Testis (tissue), 2 donors: ENCODE measurements at regions not wholly inside any gene's neighbourhood (a gene's known extent, or its start where the extent isn't known, plus 50 kb on each side); places are given as distances from the start of the nearest gene placed in this dataset.

Experiments used
- DNase-seq: peaks from one replicate; pipeline ENCODE4 v3.0.0-alpha.2; 2019
- H3K27ac ChIP-seq, 2 donors: fragments of 200-600 bp; sonication (generic); one replicate each; pipeline ENCODE4 v1.5.1; 2019
- H3K27me3 ChIP-seq: fragments of 200-600 bp; sonication (generic); one replicate; pipeline ENCODE4 v1.5.1; 2019
- H3K36me3 ChIP-seq: fragments of 200-600 bp; sonication (generic); one replicate; pipeline ENCODE4 v1.5.1; 2017; ENCODE audit warnings: low read depth; ENCODE audit errors: missing control alignments
- H3K4me1 ChIP-seq: fragments of 200-600 bp; sonication (generic); one replicate; pipeline ENCODE4 v1.5.1; 2019
- H3K4me3 ChIP-seq, 2 donors: fragments of 200-600 bp; sonication (generic); one replicate each; pipeline ENCODE4 v1.5.1; 2017 to 2019
- H3K9me3 ChIP-seq: fragments of 200-600 bp; sonication (generic); one replicate; pipeline ENCODE4 v1.5.1; 2017
- POLR2A ChIP-seq: fragments of 450-650 bp; IDR thresholded peaks from one replicate; pipeline ENCODE4 v1.6.1; 2017; ENCODE audit warnings: antibody characterized with exemption, mild to moderate bottlenecking, moderate library complexity
- WGBS, 2 donors: methylation state at CpG; one replicate each; pipeline ENCODE4 v1.1.5; 2018; 5-methylcytosine and 5-hydroxymethylcytosine counted together
- intact Hi-C: fragments of 100-400 bp; cut with DNase I; formaldehyde crosslinking; loops from one replicate; pipeline ENCODE4 v1.15.1; 2023; ENCODE audit warnings: low total_unique reads
- TF ChIP-seq, protein P1 (sequence below), 3 experiments: fragments of 450-650 bp in 2 of 3; fragments of 200-600 bp in 1 of 3; sonication (generic) in 1 of 3; IDR thresholded peaks; one replicate each; pipeline ENCODE4 v1.5.1; 2016 to 2019; ENCODE audit warnings: antibody characterized with exemption in 3 of 3, mild to moderate bottlenecking in 2 of 3, moderate library complexity in 1 of 3

DNA sequence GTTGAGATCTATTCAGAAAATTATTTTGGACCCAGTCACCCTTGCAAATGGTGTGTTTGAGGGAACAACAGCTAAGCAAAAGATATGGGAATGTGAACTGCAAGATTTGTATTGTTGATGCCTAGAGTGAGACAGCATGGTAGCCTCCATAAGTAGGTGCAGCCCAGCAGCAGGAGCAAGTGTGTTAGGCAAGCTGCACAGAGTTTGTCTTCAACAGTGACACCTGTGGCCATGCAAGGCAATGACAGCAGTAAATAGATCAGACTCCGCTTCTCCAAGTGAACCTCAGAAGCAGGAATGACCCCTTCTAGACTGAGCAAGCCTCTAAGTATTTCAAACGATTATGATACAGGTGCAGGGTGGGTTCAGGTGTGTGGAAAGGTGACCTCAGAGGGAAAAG lies 133.4 kb upstream of the MSX1 start:
- Histone ChIP-seq H3K36me3 (no peaks in the 10 kb centered on the region), H3K27ac (no peak overlapping the region), H3K27me3 (no peaks in the 10 kb centered on the region), H3K4me3 (no peak overlapping the region), H3K4me1 (no peaks in the 10 kb centered on the region), H3K9me3 (no peaks in the 10 kb centered on the region)
- no peak for DNase-seq
- no peak for TF ChIP-seq POLR2A
- TF ChIP-seq, protein P1, sequence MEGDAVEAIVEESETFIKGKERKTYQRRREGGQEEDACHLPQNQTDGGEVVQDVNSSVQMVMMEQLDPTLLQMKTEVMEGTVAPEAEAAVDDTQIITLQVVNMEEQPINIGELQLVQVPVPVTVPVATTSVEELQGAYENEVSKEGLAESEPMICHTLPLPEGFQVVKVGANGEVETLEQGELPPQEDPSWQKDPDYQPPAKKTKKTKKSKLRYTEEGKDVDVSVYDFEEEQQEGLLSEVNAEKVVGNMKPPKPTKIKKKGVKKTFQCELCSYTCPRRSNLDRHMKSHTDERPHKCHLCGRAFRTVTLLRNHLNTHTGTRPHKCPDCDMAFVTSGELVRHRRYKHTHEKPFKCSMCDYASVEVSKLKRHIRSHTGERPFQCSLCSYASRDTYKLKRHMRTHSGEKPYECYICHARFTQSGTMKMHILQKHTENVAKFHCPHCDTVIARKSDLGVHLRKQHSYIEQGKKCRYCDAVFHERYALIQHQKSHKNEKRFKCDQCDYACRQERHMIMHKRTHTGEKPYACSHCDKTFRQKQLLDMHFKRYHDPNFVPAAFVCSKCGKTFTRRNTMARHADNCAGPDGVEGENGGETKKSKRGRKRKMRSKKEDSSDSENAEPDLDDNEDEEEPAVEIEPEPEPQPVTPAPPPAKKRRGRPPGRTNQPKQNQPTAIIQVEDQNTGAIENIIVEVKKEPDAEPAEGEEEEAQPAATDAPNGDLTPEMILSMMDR (IDR thresholded peaks at IDR 0.05), result peak in 1 of 3 experiments; percentile 13
- intact Hi-C loops, result no loop called here
- WGBS, 2 donors, result 83 to 89% methylated on average over 2 of the region's 2 CpGs

- H3K36me3 ChIP-seq, result no peaks in the 10 kb centered on the region
- no peak for DNase-seq
- no peaks in the 10 kb centered on the region for H3K27me3 ChIP-seq
- H3K9me3 ChIP-seq, result no peaks in the 10 kb centered on the region
- TF ChIP-seq, protein P1 (IDR thresholded peaks at IDR 0.05), result no peak
- TF ChIP-seq POLR2A, result no peak
- no peak overlapping the region for H3K4me3 ChIP-seq
- intact Hi-C loops, result no loop called here
- 73 to 76% methylated on average over 4 of the region's 4 CpGs for WGBS, 2 donors
- no peak overlapping the region for H3K27ac ChIP-seq
- no peaks in the 10 kb centered on the region for H3K4me1 ChIP-seq
These were observed 135.1 kb upstream of the MSX1 start for GRCh38 chr4:4724321-4724720.

DNA sequence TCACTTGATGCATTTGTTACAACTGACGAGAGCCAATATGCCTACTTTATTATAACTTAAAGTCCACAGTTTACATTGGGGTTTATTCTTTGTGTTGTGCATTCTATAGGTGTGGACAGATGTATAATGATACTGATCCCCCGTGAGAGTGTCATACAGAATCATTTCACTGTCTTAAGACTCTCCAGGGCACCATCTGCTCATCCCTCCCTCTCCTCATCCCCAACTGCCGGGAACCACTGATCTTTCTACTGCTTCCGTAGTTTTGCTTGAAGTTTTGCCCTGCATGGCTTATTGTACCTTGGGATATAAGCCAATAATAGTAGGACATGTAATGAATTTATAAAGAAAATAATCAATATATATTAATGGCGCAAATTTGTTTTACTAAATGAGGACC lies 137.8 kb upstream of the MSX1 start:
- Histone ChIP-seq H3K9me3 (no peaks in the 10 kb centered on the region), H3K4me3 (no peak overlapping the region), H3K36me3 (no peaks in the 10 kb centered on the region), H3K4me1 (no peaks in the 10 kb centered on the region), H3K27me3 (no peaks in the 10 kb centered on the region), H3K27ac (no peak overlapping the region)
- TF ChIP-seq, protein P1 (IDR thresholded peaks at IDR 0.05), result no peak
- TF ChIP-seq POLR2A, result no peak
- intact Hi-C loops, result no loop called here
- DNase-seq, result no peak
- 95 to 98% methylated on average over 5 of the region's 5 CpGs for WGBS, 2 donors

- Histone ChIP-seq H3K36me3 (no peaks in the 10 kb centered on the region), H3K9me3 (no peaks in the 10 kb centered on the region), H3K4me3 (no peak overlapping the region), H3K4me1 (no peaks in the 10 kb centered on the region), H3K27me3 (no peaks in the 10 kb centered on the region), H3K27ac (no peak overlapping the region)
- TF ChIP-seq, protein P1 (IDR thresholded peaks at IDR 0.05), result no peak
- no peak for TF ChIP-seq POLR2A
- no peak for DNase-seq
- WGBS, 2 donors, result 95 to 96% methylated on average over 6 of the region's 6 CpGs
- intact Hi-C loops, result no loop called here
These were observed 138.8 kb upstream of the MSX1 start for GRCh38 chr4:4720646-4721045.

GRCh38 chr4:4719436-4719835 lies 140.0 kb upstream of the MSX1 start:
- Histone ChIP-seq H3K9me3 (no peaks in the 10 kb centered on the region), H3K4me1 (no peaks in the 10 kb centered on the region), H3K27ac (no peak overlapping the region), H3K36me3 (no peaks in the 10 kb centered on the region), H3K4me3 (no peak overlapping the region), H3K27me3 (no peaks in the 10 kb centered on the region)
- TF ChIP-seq, protein P1 (IDR thresholded peaks at IDR 0.05), result no peak
- TF ChIP-seq POLR2A, result no peak
- WGBS, 2 donors, result 77 to 92% methylated on average over 4 of the region's 4 CpGs
- intact Hi-C loops, result no loop called here
- DNase-seq, result no peak
